Urothelium cell line (cell line): ENCODE measurements at regions not wholly inside any gene's neighbourhood (a gene's known extent, or its start where the extent isn't known, plus 50 kb on each side); places are given as distances from the start of the nearest gene placed in this dataset.
"Not testable (repeated sequence)": the region's sequence is repeated elsewhere in the genome, so short reads cannot be mapped to it uniquely, and the experiment has no call there.

Experiments used
- DNase-seq: peaks from one replicate; pipeline ENCODE4 v3.0.0; 2011; ENCODE audit warnings: low spot score, mixed read lengths
- FAIRE-seq: peaks from 2 replicates; lab custom pipeline; 2011; peaks lifted over from hg19 to GRCh38; lab: Jason Lieb, UNC

DNA sequence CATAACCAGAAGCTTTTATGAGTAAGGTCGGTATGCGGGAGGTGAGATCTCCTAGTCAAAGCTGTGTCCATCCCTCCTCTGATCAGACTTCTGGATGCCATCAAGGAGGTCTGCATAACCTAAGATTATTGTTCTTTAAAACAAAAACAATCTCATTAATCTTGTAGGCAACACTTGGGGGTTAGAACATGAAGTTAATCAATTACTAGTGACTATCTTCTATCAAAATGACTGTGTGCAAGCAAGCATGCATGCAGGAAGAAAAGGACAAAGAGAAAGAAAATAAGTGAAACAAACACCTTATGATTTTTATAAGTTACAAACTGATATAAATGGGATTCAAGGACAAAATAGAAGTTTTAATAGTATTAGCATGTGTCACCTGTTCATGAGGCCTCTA, 2435.9 kb upstream of the PCDH20 start:
- DNase-seq (no peak), FAIRE-seq (no peak)

DNA sequence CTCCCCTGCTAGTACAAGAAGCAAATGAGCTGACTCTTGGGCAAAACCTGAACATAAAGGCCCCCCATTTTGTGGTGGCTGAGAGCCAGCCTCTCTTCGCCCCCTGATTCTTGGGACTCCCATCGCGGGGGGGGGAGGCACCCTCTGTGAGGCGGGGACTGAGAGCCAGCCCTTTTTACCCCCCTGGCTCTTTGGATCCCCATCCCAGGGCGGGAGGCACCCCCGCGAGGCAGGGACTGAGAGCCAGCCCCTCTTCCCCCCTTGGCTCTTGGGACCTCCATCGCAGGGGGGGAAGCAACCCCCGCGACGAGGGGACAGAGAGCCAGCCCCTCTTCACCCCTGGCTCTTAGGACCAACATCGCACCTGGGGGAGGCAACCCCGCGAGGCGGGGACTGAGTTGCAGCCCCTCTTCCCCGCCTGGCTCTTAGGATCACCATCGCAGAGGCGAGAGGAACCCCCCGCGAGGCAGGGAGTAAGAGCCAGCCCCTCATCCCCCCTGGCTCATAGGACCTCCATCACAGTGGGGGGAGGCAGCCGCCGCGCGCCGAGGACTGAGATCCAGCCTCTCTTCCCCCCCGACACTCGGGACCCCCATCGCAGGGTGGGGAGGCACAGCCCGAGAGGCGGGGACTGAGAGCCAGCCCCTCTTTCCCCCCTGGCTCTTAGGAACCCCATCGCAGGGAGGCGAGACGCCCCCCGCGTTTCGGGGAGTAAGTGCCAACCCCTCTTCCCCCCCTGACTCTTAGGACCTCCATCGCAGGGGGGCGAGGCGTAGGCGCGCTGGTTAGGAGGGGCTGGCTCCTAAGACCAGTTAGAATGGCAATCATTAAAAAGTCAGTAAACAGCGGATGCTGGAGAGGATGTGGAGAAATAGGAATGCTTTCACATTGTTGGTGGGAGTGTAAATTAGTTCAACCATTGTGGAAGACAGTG, 2428.4 kb upstream of the PCDH20 start:
- FAIRE-seq (no peak), DNase-seq (no peak)

DNA sequence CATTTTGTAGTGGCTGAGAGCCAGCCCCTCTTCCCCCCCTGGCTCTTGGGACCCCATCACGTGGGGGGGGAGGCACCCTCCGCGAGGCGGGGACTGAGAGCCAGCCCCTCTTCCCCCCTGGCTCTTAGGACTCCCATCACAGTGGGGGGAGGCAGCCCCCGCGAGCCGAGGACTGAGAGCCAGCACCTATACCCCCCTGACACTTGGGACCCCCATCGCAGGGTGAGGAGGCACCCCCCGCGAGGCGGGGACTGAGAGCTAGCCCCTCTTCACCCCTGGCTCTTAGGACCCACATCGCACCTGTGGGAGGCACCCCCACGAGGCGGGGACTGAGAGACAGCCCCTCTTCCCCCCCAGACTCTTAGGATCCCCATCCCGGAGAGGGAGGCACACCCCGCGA, 2426.5 kb upstream of the PCDH20 start:
- DNase-seq (no peak), FAIRE-seq (no peak)

DNA sequence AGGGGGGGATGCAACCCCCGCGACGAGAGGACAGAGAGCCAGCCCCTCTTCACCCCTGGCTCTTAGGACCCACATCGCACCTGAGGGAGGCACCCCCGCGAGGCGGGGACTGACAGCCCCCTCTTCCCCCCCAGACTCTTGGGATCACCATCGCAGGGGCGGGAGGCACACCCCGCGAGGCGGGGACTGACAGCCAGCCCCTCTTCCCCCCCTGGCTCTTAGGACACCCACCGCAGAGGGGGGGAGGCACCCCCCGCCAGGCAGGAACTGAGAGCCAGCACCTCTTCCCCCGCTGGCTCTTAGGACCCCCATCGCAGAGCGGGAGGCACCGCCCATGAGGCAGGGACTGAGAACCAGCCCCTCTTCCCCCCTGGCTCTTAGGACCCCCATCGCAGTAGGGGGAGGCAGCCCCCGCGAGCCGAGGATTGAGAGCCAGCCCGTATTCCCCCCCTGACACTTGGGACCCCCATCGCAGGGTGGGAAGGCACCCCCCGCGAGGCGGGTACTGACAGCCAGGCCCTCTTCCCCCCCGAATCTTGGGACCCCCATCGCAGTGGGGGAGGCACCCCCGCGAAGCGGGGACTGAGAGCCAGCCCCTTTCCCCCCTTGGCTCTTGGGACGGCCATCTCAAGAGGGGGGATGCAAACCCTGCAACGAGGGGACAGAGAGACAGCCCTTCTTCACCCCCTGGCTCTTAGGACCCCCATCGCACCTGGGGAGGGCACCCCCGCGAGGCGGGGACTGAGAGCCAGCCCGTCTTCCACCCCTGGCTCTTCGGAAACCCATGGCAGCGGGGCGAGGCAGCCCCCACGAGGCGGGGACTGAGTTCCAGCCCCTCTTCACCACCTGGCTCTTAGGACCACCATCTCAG, 2425.1 kb upstream of the PCDH20 start:
- FAIRE-seq (no peak), DNase-seq (no peak)

DNA sequence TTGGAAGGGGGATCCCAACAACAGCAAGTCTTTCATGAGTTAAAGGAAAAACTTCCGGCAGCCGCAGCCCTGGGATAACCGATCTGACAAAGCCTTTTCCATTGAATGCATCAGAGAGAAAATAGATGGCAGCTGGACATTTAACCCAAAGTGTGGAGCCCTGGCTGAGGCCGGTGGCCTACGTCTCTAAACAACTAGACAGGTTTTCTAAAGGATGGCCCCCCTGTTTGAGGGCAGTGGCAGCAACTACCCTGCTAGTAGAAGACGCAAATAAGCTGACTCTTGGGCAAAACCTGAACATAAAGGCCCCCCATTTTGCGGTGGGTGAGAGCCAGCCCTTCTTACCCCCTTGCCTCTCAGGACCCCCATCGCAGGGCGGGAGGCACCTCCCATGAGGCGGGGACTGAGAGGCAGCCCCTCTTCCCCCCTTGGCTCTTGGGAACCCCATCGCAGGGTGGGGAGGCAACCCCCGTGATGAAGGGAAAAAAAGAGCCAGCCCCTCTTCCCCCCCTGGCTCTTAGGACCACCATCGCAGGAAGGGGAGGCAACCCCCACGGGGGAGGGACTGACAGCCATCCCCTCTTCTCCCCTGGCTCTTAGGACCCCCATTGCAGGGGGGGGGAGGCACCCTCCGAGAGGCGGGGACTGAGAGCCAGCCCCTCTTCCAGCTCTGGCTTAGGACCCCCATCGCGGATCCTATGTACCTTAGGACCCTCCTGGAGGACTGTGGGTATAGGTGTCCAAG, 2422.9 kb upstream of the PCDH20 start:
- FAIRE-seq (no peak), DNase-seq (no peak)

DNA sequence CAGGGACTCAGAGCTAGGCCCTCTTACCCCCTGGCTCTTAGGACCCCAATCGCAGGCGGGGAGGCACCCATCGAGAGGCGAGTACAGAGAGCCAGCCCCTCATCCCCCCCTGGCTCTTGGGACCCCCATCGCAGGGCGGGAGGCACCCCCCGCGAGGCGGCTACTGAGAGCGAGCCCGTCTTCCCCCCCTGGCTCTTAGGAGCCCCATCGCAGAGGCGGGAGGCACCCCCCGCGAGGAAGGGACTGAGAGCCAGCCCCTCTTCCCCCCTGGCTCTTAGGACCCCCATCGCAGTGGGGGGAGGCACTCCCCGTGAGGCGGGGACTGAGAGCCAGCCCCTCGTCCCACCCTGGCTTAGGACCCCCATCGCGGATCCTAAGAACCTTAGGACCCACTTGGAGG, 2422.1 kb upstream of the PCDH20 start:
- not testable (repeated sequence) for DNase-seq, FAIRE-seq

DNA sequence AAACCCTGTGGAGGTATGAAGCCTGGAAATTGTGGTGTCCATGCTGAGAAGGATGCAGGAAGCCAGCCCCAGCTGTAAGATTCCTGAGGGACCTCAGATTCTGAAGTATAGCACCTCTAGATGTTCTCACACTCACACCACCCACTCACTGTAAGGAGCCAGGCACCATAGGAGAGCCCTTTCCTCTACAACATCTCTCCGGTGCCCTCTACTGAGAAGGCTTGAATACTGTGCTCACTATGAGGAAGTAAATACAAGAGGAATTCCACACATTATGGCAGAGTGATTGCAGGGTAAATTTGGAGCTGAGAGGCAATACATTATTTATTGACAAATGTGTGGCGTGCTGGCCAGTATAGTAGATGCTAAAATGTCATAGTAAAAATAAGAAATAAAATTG, 2414.0 kb upstream of the PCDH20 start:
- not testable (repeated sequence) for DNase-seq, FAIRE-seq

DNA sequence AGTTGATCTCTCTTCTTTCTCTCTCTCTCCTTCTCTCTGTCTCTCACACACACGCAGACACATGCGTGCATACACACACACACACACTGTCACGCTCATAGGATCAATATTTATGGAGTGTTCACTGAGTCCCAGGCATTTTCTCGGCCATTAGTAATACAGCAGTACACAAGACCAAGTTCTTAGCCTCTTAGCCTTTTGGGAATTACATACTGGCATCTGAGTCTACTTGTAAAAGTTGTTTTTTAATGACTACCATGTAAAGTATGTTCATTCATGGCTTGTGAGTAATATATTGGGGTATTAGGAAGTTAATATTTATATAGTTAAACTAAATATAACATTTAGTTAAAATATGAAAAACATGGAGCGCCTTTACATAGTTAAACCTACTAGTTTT, 2406.1 kb upstream of the PCDH20 start:
- not testable (repeated sequence) for DNase-seq, FAIRE-seq

DNA sequence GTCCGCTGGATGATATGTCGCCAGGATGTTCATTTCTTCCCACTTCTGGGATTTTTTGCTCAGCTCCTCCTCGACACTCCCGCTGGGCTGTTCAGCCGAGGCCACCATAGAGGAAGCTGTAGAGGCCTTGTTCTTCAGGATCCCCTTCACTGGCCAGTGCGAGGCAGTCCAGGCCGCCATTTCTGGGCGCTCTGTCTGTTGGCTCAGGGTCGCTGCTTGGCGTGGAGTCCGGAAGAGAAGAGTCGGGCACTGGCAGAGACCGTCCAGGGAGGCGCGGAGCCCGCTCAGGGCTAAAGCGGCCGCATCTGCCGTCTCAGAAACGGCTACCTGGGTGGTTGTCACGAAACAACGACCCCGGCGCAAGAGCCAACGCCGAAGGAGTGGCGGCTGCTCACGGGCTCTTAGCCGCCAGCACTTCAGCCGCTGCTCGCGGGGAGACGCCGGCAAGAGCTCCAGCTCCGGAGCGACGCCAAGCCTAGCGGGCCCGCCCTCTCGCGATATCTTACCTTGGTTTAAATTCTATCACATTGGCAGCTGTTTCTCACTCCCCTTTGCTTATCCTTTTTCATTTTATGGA, 2395.9 kb upstream of the PCDH20 start:
- FAIRE-seq: not testable (repeated sequence)
- peak; percentile 44 for DNase-seq

DNA sequence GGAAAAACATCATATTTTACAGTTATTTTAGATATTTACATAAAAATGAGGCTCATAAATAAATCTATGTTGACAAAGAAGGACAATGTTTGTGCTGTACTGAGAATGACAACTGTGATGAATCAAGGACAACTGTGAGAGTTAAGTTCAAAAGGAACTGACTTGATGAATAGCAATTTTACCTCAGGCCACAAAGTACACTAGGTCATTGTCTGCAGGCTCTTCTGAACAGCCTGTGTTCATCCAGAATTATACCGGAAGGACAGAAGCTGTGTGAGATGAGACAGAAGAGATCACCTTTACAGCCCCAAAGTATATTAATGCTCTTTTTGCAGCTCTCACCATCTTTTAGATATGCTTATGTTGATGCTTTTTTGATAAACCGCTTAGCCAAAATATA, 2375.5 kb upstream of the PCDH20 start:
- DNase-seq, FAIRE-seq: not testable (repeated sequence)

DNA sequence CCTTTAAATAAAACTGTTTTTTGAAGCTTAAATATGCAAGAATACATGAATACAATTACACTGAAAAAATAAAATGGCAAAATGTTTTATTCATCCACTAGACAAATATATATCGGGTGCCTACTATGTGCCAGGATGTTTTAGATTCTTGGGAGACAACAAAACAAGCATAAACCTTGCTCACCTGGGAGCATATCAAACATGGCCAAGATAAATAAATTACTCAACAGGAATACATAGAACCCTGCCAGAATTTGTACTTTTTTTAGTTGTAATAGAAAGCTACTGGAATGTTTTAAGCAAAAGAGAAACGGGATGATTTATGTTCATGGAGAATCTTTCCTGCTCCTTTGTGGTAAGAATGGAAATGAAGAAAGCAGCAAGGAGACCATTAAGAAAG, 2358.5 kb upstream of the PCDH20 start:
- no peak for DNase-seq
- FAIRE-seq: no peak

DNA sequence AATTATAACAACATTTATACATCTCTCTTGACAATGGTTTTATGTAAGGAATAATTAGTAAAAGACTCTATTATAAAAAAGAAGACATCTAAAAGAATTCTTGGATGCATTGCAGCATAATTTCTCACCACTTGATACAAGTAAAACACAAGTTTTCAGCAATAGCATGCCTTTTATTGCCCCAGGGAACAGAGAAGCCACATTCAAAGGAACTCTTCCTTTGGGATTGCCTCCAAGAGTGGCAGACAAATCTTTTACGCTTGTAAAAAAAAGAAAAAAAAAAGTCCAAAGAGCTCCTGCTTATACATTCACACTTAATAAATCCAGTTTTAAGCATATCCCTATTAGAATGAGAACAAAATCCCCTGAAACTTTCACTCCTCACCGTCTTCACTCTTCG, 2357.8 kb upstream of the PCDH20 start:
- FAIRE-seq (no peak), DNase-seq (no peak)

DNA sequence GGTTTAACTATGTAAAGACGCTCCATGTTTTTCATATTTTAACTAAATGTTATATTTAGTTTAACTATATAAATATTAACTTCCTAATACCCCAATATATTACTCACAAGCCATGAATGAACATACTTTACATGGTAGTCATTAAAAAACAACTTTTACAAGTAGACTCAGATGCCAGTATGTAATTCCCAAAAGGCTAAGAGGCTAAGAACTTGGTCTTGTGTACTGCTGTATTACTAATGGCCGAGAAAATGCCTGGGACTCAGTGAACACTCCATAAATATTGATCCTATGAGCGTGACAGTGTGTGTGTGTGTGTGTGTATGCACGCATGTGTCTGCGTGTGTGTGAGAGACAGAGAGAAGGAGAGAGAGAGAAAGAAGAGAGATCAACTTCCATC, 2342.0 kb upstream of the PCDH20 start:
- not testable (repeated sequence) for FAIRE-seq, DNase-seq

DNA sequence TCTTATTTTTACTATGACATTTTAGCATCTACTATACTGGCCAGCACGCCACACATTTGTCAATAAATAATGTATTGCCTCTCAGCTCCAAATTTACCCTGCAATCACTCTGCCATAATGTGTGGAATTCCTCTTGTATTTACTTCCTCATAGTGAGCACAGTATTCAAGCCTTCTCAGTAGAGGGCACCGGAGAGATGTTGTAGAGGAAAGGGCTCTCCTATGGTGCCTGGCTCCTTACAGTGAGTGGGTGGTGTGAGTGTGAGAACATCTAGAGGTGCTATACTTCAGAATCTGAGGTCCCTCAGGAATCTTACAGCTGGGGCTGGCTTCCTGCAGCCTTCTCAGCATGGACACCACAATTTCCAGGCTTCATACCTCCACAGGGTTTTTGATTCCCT, 2334.2 kb upstream of the PCDH20 start:
- FAIRE-seq, DNase-seq: not testable (repeated sequence)

DNA sequence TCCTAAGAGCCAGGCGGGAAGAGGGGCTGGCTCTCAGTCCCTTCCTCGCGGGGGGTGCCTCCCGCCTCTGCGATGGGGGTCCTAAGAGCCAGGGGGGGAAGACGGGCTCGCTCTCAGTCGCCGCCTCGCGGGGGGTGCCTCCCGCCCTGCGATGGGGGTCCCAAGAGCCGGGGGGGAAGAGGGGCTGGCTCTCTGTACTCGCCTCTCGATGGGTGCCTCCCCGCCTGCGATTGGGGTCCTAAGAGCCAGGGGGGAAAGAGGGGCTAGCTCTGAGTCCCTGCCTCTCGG, 2326.1 kb upstream of the PCDH20 start:
- FAIRE-seq, DNase-seq: not testable (repeated sequence)

DNA sequence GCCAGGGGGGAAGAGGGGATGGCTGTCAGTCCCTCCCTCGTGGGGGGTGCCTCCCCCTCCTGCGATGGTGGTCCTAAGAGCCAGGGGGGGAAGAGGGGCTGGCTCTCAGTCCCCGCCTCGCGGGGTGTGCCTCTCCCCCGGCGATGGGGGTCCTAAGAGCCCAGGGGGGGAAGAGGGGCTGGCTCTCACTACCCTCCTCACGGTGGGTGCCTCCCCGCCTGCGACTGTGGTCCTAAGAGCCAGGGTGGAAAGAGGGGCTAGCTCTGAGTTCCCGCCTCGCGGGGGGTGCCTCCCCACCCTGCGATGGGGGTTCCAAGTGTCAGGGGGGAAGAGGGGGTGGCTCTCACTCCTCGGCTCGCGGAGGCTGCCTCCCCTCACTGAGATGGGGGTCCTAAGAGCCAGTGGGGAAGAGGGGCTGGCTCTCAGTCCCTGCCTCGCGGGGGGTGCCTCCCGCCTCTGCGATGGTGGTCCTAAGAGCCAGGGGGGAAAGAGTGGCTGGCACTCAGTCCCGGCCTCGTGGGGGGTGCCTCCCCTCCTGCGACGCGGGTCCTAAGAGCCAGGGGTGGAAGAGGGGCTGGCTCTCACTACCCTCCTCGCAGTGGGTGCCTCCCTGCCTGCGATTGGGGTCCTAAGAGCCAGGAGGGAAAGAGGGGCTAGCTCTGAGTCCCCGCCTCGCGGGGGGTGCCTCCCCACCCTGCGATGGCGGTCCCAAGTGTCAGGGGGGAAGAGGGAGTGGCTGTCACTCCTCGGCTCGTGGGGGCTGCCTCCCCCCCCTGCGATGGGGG, 2325.6 kb upstream of the PCDH20 start:
- no peak for FAIRE-seq
- DNase-seq: no peak

DNA sequence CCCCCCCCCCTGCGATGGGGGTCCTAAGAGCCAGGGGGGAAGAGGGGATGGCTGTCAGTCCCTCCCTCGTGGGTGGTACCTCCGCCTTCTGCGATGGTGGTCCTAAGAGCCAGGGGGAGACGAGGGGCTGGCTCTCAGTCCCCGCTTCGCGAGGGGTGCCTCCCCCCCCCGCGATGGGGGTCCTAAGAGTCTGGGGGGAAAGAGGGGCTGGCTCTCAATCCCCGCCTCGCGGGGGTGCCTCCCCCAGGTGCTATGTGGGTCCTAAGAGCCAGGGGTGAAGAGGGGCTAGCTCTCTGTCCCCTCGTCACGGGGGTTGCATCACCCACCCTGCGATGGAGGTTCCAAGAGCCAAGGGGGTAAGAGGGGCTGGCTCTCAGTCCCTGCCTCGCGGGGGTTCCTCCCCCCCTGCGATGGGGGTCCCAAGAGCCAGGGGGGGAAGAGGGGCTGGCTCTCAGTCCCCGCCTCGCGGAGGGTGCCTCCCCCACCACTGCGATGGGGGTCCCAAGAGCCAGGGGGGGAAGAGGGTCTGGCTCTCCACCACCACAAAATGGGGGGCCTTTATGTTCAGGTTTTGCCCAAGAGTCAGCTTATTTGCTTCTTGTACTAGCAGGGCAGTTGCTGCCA, 2323.6 kb upstream of the PCDH20 start:
- FAIRE-seq, DNase-seq: not testable (repeated sequence)

DNA sequence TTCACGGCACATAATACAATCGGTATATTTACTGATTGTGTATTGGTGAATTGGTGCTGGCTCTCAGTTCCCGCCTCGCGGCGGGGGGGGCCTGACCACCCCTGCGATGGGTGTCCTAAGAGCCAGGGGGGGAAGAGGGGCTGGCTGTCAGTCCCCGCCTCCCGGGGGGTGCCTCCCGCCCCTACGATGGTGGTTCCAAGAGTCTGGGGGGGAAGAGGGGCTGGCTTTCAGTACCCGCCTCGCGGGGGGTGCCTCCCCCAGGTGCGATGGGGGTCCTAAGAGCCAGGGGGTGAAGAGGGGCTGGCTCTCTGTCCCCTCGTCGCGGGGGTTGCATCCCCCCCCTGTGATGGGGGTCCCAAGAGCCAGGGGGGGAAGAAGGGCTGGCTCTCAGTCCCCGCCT, 2321.8 kb upstream of the PCDH20 start:
- DNase-seq: no peak
- no peak for FAIRE-seq

DNA sequence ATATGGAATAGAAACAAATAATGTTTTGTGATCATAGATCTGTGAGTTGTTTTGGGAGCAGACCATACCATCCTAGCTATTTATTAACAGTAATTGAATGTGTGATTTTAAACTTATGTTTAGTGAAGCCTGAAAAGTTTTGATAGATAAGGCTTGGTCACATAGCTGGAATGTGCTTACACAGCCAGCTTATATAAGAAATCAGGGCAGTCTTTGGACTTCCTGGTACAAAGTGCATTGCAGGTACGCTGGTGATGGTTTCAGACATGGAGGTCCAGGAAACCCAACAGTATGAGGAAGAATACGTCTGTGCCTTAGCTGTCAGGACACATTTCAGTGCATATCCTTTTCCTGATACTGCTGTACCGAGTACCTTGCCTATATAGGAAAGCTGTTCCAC, 2316.2 kb upstream of the PCDH20 start:
- DNase-seq (no peak), FAIRE-seq (no peak)
